ENCODE measurements at regions not wholly inside any gene's neighbourhood (a gene's known extent, or its start where the extent isn't known, plus 50 kb on each side); places are given as distances from the start of the nearest gene placed in this dataset.

DNA sequence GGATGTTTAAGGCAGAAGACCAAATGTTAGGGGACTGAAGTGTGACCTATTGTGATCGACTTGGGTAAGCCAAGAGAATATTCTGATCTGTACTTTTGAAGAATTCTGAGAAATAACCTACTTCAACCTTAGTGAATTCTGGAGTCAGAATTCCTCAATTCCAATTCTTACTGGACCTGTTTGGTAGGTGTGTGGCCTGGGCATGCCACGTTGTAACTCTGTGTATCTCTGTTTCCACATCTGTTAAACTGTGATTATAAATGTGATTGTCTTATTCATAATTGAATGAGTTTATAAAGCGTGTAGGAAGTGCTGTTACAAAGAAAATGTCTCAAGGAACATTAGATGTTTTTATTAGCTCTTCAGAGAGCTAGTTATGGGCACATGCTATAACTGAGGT lies 64.5 kb downstream of the TUSC1 start:
- no peak for DNase-seq
- H3K9me3 Mint-ChIP-seq: peaks cover 19% of the 10 kb centered on the region
- no peaks in the 10 kb centered on the region for H3K27me3 Mint-ChIP-seq (ENCODE audit: low read depth)
- no peak for ATAC-seq
- no peaks in the 10 kb centered on the region for H3K4me1 Mint-ChIP-seq (ENCODE audit: low read depth)
- H3K36me3 Mint-ChIP-seq (ENCODE audit: insufficient read depth): no peaks in the 10 kb centered on the region
- no peak overlapping the region for H3K4me3 Mint-ChIP-seq

- no peaks in the 10 kb centered on the region for H3K4me1 Mint-ChIP-seq (ENCODE audit: low read depth)
- ATAC-seq: no peak
- H3K4me3 Mint-ChIP-seq: no peak overlapping the region
Observed at GRCh38 chr9:25603106-25603505, 75.1 kb downstream of the TUSC1 start.

GRCh38 chr9:25602400-25603044 lies 75.7 kb downstream of the TUSC1 start:
- ATAC-seq: no peak
- Mint-ChIP-seq H3K36me3 (ENCODE audit: insufficient read depth) (no peaks in the 10 kb centered on the region), H3K4me1 (ENCODE audit: low read depth) (no peaks in the 10 kb centered on the region), H3K4me3 (no peak overlapping the region), H3K9me3 (peaks cover 17% of the 10 kb centered on the region), H3K27me3 (ENCODE audit: low read depth) (no peaks in the 10 kb centered on the region)
- DNase-seq: no peak

More at GRCh38 chr9:25603106-25603505, 75.1 kb downstream of the TUSC1 start:
- Mint-ChIP-seq H3K9me3 (peaks cover 17% of the 10 kb centered on the region), H3K27me3 (ENCODE audit: low read depth) (no peaks in the 10 kb centered on the region), H3K36me3 (ENCODE audit: insufficient read depth) (no peaks in the 10 kb centered on the region)
- DNase-seq: no peak

- Mint-ChIP-seq H3K9me3 (peaks cover 21% of the 10 kb centered on the region), H3K4me3 (no peak overlapping the region), H3K36me3 (ENCODE audit: insufficient read depth) (no peaks in the 10 kb centered on the region), H3K4me1 (ENCODE audit: low read depth) (no peaks in the 10 kb centered on the region), H3K27me3 (ENCODE audit: low read depth) (no peaks in the 10 kb centered on the region)
- ATAC-seq: no peak
- DNase-seq: no peak
Observed at GRCh38 chr9:25600501-25600900, 77.7 kb downstream of the TUSC1 start.

GRCh38 chr9:25584611-25585010 lies 93.6 kb downstream of the TUSC1 start:
- Mint-ChIP-seq H3K27me3 (ENCODE audit: low read depth) (no peaks in the 10 kb centered on the region), H3K4me3 (no peak overlapping the region), H3K4me1 (ENCODE audit: low read depth) (no peaks in the 10 kb centered on the region), H3K9me3 (peaks cover 12% of the 10 kb centered on the region), H3K36me3 (ENCODE audit: insufficient read depth) (no peaks in the 10 kb centered on the region)
- ATAC-seq (no peak), DNase-seq (no peak)

DNA sequence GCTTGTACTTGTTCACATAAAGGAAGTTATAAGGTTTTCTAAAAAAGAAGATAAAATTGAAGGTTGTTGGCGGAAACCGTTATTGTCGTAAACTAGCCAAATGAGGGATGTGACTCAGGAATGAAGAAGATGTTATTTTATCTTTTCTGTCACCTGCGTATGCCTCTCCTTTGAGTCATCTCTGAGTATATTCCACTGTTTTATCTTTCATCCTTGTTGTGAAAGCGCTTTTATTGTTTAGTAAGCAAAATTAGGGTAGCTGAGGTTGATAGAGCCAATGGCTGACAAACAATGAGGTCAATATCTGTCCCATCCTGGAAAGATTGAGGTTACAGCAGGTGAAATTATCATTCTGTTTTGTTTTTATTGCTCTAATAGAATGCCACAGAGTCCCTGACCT lies 105.0 kb downstream of the TUSC1 start:
- H3K27me3 Mint-ChIP-seq (ENCODE audit: low read depth): no peaks in the 10 kb centered on the region
- H3K9me3 Mint-ChIP-seq: peaks cover 15% of the 10 kb centered on the region
- no peak for DNase-seq
- H3K36me3 Mint-ChIP-seq (ENCODE audit: insufficient read depth): no peaks in the 10 kb centered on the region
- no peak for ATAC-seq
- H3K4me1 Mint-ChIP-seq (ENCODE audit: low read depth): no peaks in the 10 kb centered on the region
- H3K4me3 Mint-ChIP-seq: no peak overlapping the region

DNA sequence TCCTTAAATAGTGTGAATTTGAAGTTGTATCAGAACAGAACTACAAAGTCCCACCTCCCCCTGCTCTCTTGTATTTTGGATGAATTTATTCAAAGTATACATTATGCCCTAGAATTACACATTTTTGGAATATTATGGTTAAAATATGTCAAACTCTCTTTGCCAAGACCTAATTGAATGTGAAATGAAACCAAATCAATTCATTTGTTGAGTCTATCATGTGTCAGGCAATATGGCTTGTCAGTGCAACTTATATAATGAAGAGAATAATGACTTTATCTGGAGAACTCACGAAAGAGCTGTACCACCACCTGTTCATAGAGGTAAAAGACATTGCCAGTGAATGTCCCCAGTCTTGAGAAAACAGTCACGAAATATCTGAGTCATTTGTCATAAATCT lies 106.8 kb downstream of the TUSC1 start:
- DNase-seq (no peak), ATAC-seq (no peak)
- H3K9me3 Mint-ChIP-seq: peaks cover 15% of the 10 kb centered on the region
- H3K36me3 Mint-ChIP-seq (ENCODE audit: insufficient read depth): no peaks in the 10 kb centered on the region
- H3K4me1 Mint-ChIP-seq (ENCODE audit: low read depth): no peaks in the 10 kb centered on the region
- H3K27me3 Mint-ChIP-seq (ENCODE audit: low read depth): no peaks in the 10 kb centered on the region
- H3K4me3 Mint-ChIP-seq: no peak overlapping the region

DNA sequence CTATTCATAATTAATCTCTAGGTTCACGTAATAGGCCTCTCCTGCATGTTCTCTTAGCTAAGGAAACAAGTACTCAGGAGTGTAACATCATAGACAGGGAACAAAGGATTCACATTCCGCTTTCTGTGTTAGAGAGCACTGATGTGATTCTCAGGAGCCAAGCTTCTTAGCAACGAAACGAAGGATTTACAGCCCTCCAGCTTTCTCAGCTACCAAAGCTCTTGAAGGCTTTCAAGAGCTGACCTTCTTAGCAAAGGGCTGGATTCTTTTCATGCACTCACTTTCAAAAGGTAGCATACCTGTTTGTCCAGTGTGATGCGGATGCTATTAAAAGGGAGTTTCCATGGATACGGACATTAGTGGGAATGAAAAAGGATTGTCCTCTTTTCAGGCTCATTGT lies 107.4 kb downstream of the TUSC1 start:
- no peaks in the 10 kb centered on the region for H3K27me3 Mint-ChIP-seq (ENCODE audit: low read depth)
- ATAC-seq (no peak), DNase-seq (no peak)
- no peak overlapping the region for H3K4me3 Mint-ChIP-seq
- peaks cover 13% of the 10 kb centered on the region for H3K9me3 Mint-ChIP-seq
- no peaks in the 10 kb centered on the region for H3K36me3 Mint-ChIP-seq (ENCODE audit: insufficient read depth)
- H3K4me1 Mint-ChIP-seq (ENCODE audit: low read depth): no peaks in the 10 kb centered on the region

GRCh38 chr9:25562101-25562500 lies 116.1 kb downstream of the TUSC1 start:
- H3K4me3 Mint-ChIP-seq: no peak overlapping the region
- ATAC-seq: no peak
- H3K27me3 Mint-ChIP-seq (ENCODE audit: low read depth): no peaks in the 10 kb centered on the region
- no peaks in the 10 kb centered on the region for H3K4me1 Mint-ChIP-seq (ENCODE audit: low read depth)
- DNase-seq: no peak
- H3K36me3 Mint-ChIP-seq (ENCODE audit: insufficient read depth): no peaks in the 10 kb centered on the region
- H3K9me3 Mint-ChIP-seq: peaks cover 18% of the 10 kb centered on the region

DNA sequence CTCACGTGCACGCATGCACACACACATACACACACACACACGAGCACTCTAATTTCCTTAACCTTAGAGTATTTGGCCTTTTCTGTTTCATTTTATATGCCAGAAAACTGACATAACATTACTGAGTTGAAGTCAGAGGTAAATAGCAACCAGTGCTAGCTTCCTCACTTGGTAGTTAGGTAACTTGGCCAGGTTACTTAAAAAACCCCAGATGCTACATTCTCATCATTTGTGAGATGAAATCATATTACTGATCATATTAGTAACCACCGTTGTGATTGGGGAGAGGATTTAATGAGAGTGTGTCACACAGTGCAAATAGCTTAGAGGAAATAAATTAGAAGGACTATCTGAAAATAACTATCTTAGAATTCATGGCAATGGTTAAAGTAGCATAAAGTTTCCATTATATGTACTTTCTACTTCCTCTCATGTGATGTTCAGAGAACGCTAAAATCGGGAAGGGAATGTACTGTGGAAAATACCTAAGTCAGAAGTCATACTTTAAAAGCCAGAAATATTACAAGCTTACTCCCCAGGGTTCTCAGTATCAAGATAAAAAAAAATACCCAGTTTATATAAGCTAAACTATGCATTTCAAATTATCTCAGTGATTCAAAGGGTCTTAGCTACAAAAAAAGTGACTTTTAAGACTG lies 120.5 kb downstream of the TUSC1 start:
- Mint-ChIP-seq H3K4me1 (ENCODE audit: low read depth) (no peaks in the 10 kb centered on the region), H3K27me3 (ENCODE audit: low read depth) (no peaks in the 10 kb centered on the region), H3K36me3 (ENCODE audit: insufficient read depth) (no peaks in the 10 kb centered on the region), H3K4me3 (no peak overlapping the region), H3K9me3 (peaks cover 16% of the 10 kb centered on the region)
- DNase-seq (no peak), ATAC-seq (no peak)

GRCh38 chr9:25556540-25556939 lies 121.7 kb downstream of the TUSC1 start:
- H3K27me3 Mint-ChIP-seq (ENCODE audit: low read depth): no peaks in the 10 kb centered on the region
- no peak overlapping the region for H3K4me3 Mint-ChIP-seq
- no peaks in the 10 kb centered on the region for H3K4me1 Mint-ChIP-seq (ENCODE audit: low read depth)
- no peaks in the 10 kb centered on the region for H3K36me3 Mint-ChIP-seq (ENCODE audit: insufficient read depth)
- DNase-seq: no peak
- peaks cover 16% of the 10 kb centered on the region for H3K9me3 Mint-ChIP-seq
- no peak for ATAC-seq

DNA sequence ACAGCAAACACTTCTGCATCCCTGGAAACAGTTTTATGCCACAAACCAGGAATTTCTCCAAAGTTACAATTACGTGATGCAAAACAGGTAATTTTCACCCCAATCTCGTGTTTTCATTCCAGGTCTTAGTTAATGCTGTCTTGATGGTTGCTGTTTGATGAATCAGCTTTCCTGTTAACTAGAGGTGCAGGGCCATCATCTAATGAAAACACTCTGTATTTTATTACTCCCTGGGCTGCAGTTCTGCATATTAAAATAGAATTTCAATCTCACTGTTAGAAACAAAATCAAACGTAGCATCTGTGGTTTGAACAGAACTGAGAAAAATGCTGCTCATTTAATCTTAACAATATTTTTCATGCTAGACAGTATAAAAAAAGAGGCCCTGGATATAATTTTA lies 129.4 kb downstream of the TUSC1 start:
- H3K9me3 Mint-ChIP-seq: peaks cover 13% of the 10 kb centered on the region
- no peak for ATAC-seq

DNA sequence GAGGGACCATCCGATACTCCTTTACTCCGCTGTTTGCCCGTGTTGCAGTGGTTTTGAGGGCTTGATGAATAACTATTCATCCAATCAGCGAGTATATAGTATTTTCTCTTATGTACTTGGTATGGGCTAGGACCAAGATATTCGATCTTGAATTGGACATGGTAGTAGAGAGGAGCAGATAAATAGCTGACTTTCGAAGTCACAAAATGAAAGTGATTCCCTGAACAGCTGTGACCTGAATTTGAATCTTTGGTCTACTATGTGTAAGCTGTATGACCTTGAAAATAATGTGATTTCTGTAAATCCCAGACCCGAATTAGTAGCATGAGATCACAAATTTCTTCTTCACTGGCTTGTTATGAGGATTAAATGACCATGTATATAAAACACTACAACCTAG lies 134.4 kb downstream of the TUSC1 start:
- Mint-ChIP-seq H3K4me3 (no peak overlapping the region), H3K4me1 (ENCODE audit: low read depth) (no peaks in the 10 kb centered on the region)
- DNase-seq: no peak

More for the DNA sequence above, 129.4 kb downstream of the TUSC1 start:
- no peaks in the 10 kb centered on the region for H3K4me1 Mint-ChIP-seq (ENCODE audit: low read depth)
- no peak overlapping the region for H3K4me3 Mint-ChIP-seq
- no peak for DNase-seq
- no peaks in the 10 kb centered on the region for H3K36me3 Mint-ChIP-seq (ENCODE audit: insufficient read depth)
- H3K27me3 Mint-ChIP-seq (ENCODE audit: low read depth): no peaks in the 10 kb centered on the region

GRCh38 chr9:25542319-25542718 lies 135.9 kb downstream of the TUSC1 start:
- ATAC-seq (no peak), DNase-seq (no peak)
- no peaks in the 10 kb centered on the region for H3K4me1 Mint-ChIP-seq (ENCODE audit: low read depth)
- H3K27me3 Mint-ChIP-seq (ENCODE audit: low read depth): no peaks in the 10 kb centered on the region
- H3K36me3 Mint-ChIP-seq (ENCODE audit: insufficient read depth): no peaks in the 10 kb centered on the region
- H3K9me3 Mint-ChIP-seq: peaks cover 4% of the 10 kb centered on the region
- no peak overlapping the region for H3K4me3 Mint-ChIP-seq

More for the DNA sequence above, 134.4 kb downstream of the TUSC1 start:
- ATAC-seq: no peak
- Mint-ChIP-seq H3K27me3 (ENCODE audit: low read depth) (no peaks in the 10 kb centered on the region), H3K36me3 (ENCODE audit: insufficient read depth) (no peaks in the 10 kb centered on the region), H3K9me3 (peaks cover 8% of the 10 kb centered on the region)

- Mint-ChIP-seq H3K4me3 (no peak overlapping the region), H3K9me3 (peaks cover 18% of the 10 kb centered on the region), H3K4me1 (ENCODE audit: low read depth) (no peaks in the 10 kb centered on the region), H3K27me3 (ENCODE audit: low read depth) (no peaks in the 10 kb centered on the region), H3K36me3 (ENCODE audit: insufficient read depth) (no peaks in the 10 kb centered on the region)
- no peak for DNase-seq
- ATAC-seq: no peak
Observed at GRCh38 chr9:25537808-25538207, 140.4 kb downstream of the TUSC1 start.

Data from activated T-cell treated with anti-CD3 and anti-CD28 coated beads, Interleukin-2, amount 50 U/mL, for 4 hours (primary cell).